ENCODE measurements at regions not wholly inside any gene's neighbourhood (a gene's known extent, or its start where the extent isn't known, plus 50 kb on each side); places are given as distances from the start of the nearest gene placed in this dataset.

- TF ChIP-seq ATF3 (IDR thresholded peaks at IDR 0.05; ENCODE audit: insufficient read depth, low read depth, low read length) (no peak), CTCF (IDR thresholded peaks at IDR 0.05; ENCODE audit: control extremely low read depth in 1 of 3, insufficient read depth in 1 of 3, low read depth in 1 of 3, low read length in 3 of 3) (no peak), EZH2 (IDR thresholded peaks at IDR 0.05; ENCODE audit: low read depth, low read length, severe bottlenecking) (no peak), SRF (IDR thresholded peaks at IDR 0.05; ENCODE audit: low read depth, low read length) (no peak), POLR2A (IDR thresholded peaks at IDR 0.05; ENCODE audit: control extremely low read depth in 1 of 2, low read depth in 2 of 2, low read length in 2 of 2) (no peak), ZNF274 (IDR thresholded peaks at IDR 0.05; ENCODE audit: borderline replicate concordance, extremely low read depth, low read length) (no peak), GTF2F1 (IDR thresholded peaks at IDR 0.05; ENCODE audit: borderline replicate concordance, low read depth, low read length) (no peak), POLR2AphosphoS5 (IDR thresholded peaks at IDR 0.05; ENCODE audit: low read depth, low read length) (no peak), RFX5 (IDR thresholded peaks at IDR 0.05; ENCODE audit: borderline replicate concordance, low read depth, low read length) (no peak), MAX (IDR thresholded peaks at IDR 0.05) (no peak), TAF1 (IDR thresholded peaks at IDR 0.05; ENCODE audit: low read depth, low read length) (no peak)
Observed at GRCh38 chrY:7275014-7275413, 363.5 kb upstream of the AMELY start.

Measured in H1 (cell line).